HG03342 (cell line): ENCODE measurements at regions not wholly inside any gene's neighbourhood (a gene's known extent, or its start where the extent isn't known, plus 50 kb on each side); places are given as distances from the start of the nearest gene placed in this dataset.
"Not testable (repeated sequence)": the region's sequence is repeated elsewhere in the genome, so short reads cannot be mapped to it uniquely, and the experiment has no call there.

Experiments used
- ATAC-seq: cut with Tn5 transposase; IDR thresholded peaks from one replicate; pipeline ENCODE4 v1.9.1; 2021; ENCODE audit warnings: mild to moderate bottlenecking, moderate library complexity; ENCODE audit not compliant: unreplicated experiment

DNA sequence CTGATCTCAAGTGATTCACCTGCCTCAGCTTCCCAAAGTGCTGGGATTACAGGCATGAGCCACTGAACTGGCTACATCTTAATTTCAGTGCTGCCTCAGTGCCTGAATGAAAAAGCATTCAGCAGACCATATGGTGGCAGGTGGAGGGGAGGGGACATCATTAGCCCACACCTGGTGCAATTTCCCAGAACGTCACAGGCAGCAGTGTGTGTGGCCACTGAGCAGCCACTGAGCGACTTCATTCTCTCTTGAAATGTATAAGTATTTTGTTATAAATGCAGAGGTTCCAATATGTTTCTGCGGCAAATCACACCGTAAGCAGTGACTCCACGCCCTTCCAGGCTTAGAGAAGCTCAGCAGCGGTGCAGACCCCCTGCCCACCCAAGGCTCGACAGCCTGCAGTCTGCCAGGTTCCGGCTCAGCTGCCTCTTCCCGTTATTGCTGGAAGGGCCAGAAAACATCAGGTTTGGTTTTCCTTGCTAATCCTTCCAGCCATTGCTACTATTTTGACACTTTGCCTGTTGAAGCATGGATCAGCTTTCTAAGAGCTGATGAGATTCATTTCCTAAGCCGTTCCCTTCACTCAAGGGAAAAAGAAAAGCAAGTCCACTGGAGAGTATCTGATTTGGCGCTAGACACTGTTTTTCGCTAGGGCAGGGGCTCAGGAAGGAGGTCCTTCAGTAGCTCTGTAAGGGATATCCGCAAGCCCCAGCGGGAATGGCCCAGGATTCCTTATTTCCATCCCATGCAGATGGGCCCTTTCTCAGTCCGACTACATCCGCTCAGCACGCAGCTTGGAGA lies 250.7 kb downstream of the VAPA start:
- ATAC-seq: no peak

DNA sequence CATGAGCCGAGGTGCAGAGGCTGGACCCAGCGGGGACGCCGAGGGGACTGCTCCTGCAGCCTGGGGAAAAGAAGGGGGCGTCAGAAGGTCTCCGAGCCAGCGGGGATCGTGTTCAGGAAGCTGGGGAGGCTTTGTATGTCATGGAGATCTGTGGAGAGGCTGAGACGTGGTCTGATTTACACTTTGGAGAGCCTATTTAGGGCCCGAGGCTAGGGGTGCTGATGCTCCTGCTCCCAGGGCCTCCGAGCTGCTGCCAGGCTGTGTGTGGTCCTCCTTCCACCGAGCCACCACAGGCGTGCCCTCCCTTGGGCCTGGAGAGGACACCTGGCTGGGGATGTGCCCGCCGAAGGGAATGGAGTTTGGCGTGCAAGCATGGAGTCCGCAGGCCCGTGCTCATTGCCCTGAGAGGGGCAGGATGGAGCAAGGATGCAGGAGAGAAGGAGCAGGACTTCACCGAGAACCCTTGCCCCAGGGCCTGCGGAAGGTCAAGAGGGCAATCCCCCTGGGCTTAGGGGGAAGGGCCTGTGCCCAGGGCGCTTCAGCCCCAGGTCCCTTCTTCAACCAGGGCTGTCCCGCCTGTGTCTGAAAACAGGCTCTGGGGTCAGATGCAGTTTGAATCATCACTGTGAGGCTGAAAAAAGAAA lies 252.5 kb downstream of the VAPA start:
- no peak for ATAC-seq

DNA sequence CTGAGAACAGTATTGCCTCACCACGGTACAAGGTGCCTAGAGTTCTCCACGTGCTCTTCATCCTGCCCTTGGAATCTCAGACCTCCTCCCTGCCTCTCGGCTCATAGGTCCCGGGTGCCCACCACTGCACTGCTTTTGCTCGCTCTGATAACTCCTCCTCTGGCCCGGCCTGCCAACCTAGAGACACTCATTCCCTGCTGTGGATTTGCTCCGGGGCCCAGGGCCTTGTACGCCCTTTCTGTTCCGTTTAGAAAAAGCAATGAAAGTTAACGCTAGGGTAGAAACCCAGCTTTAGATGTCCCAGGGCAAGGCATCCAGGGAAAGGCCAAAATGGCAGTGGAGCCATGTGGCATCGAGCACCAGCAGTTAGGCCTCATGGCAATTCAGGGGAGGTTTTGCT lies 253.9 kb downstream of the VAPA start:
- ATAC-seq: no peak

DNA sequence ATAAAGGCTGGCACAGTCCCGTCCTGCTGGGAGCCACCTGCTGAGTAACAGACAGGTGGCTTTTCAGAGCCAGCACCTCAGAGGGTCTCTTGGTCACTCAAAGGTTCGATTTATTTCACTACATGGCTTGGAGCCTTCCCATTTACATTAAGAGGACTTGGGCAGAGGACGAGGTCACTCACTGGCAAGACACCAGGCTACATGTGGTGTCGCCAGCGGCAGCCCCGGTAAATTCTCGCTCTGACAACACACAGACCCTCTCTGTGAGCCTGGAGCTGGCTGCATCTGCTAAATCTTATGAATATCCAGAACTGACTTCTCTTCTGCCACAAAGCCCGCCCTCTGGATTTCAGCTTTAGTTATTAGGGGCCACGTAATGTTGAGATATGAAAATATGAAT lies 254.7 kb downstream of the VAPA start:
- no peak for ATAC-seq

DNA sequence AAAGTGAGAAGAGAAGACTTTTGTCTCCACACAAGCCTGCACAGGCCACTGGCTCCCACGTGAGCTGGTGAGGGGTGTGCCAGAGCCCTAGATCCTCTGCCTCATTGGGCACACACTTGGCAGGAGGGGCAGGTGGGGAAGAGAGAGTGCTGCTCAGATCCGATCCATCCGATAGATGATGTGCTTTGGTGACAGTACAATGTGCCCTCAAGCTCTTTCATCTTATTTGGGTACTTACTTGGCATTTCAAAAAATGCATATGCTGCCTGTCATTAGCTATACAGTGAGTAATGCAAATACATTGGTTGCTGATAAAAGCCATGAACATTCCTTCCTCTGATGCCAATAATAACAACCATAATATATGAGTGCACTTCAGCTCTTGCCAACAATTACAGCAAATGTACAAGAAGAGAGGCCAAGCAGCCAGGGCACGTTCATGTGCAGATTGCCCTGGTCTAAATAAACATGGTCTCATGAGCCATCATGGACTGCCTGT lies 255.3 kb downstream of the VAPA start:
- no peak for ATAC-seq

DNA sequence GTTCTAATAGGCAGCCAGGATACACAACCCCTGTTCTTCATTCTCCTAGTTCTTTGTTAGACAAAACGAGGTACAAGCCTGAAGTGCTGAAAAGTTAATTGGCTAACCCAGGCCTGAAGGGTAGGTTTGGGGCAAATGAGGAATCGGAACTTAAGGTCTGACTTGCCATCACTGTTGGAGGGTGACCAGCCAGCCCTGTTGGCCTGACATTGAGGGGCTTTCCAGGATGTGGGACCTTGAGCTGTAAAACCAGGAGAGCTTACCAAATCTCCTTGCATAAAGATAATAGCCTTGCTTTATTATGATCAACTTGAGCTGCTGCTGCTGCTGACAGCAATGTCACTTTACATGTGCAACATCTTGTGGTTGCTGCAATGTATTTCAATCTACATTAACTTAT lies 256.0 kb downstream of the VAPA start:
- no peak for ATAC-seq

DNA sequence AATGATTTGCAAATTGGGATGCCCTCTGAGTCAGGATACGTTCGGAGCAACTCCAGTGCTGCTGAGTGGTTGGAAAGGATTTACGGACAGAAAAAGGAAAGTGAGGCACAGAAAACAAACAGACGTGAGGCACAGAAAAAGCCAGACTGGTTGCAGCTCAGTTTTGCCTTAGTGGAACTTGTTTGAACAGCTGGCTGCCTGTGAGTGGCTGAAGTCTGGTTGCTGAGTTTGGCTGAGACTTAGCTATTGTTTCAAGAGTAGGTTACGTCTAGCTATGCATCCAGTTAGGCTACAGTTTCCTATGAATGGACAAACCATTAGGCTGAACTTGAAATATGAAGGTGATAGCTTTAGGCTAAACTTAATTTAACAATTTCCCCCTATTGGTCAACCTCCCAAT lies 256.6 kb downstream of the VAPA start:
- no peak for ATAC-seq

DNA sequence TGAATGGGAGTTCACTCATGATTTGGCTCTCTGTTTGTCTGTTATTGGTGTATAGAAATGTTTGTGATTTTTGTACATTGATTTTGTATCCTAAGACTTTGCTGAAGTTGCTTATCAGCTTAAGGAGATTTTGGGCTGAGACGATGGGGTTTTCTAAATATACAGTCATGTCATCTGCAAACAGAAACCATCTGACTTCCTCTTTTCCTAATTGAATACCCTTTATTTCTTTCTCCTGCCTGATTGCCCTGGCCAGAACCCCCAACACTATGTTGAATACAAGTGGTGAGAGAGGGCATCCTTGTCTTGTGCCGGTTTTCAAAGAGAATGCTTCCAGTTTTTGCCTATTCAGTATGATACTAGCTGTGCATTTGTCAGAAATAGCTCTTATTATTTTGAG lies 261.5 kb downstream of the VAPA start:
- ATAC-seq: not testable (repeated sequence)

DNA sequence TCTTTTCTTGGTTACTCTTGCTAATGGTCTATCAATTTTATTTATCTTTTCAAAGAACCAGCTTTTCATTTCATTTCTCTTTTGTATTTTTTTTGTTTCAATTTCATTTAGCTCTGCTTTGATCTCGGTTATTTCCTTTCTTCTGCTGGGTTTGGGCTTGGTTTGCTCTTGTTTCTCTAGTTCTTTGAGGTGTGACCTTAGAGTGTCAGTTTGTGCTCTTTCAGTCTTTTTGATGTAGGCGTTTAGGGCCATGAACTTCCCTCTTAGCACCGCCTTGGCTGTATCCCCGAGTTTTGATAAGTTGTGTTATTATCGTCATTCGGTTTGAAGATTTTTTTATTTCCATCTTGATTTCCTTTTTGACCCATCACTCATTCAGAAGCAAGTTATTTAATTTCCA lies 265.5 kb downstream of the VAPA start:
- ATAC-seq: not testable (repeated sequence)

DNA sequence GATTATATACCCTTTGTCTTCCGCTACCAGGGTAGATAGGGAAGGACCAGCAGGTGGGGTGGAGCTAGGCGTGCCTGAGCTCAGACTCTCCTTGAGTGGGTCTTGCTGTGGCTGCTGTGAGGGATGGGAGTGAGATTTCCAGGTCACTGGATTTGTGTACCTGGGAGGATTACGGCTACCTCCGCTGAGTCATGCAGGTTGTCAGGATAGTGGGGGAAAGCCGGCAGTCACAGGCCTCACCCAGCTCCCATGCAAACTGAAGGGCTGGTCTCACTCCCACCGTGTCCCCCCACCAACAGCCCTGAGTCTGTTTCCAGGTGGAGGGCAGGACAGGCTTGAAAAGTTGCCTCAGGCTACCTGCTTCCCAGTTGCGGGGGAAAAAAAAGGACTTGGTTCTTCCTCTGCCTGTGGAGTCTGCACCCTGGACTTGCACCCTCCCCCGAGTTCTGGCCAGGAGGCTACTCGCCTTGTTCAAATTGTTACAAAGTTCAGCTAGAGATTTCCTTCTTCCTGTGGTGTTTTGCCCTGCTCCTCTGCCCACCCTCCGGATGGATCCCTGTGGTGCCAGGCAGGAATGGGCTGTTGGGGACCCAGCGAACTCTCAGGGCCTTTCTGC lies 268.3 kb downstream of the VAPA start:
- no peak for ATAC-seq

DNA sequence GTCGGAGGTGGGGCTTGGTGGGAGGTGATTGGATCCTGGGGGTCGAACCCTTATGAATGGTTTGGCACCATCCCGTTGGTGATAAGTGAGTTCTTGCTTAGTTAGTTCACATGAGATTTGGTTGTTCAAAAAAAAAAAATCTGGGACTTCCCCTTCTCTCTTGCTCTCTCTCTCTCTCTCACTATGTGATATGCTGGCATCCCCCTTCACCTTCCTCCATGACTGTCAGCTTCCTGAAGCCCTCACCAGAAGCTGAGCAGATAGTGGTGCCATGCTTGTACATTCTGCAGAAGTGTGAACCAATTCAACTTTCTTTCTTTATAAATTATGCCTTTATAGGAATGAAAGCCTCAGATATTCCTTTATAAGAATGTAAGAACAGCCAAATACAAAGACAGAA lies 269.7 kb upstream of the APCDD1 start:
- ATAC-seq: no peak

DNA sequence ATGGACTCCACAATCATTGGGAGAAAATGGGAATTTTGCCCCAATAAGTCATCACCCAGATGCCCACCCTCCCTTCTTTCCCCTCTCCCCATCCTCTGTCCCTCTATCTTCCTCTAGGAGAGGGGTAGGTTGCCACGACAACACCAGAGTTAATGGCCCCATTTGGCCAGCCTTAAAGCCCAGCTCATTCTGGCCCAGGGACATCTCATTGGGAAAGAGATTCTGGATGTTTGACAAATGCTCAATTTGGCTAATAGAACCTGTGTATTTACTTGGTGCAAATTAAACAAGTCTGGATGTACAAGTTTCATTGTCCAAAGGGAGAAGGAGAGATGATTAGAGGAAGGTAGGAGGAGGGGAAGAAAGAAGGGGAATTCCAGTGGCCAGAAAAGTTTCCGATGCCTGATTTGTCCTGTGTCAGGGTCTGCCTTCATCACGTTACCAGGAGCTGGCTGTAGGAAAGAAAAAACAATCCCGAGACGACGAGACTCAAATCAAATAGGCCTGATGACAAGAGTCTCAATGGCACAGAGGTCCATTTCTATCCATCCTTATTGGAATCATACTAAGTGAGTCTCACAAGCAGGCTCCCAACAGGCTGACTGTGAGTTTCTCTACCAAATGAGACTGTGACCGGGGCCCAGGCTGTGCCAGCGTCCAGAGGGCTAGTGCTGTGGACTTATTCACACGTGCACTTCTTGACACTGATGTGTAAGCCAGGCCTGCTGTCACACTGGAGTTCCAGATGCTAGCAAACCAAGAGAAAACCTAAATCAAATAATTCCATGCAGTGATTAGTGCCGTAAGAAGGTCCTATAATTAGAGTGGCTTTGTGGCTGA lies 265.2 kb upstream of the APCDD1 start:
- ATAC-seq: no peak

DNA sequence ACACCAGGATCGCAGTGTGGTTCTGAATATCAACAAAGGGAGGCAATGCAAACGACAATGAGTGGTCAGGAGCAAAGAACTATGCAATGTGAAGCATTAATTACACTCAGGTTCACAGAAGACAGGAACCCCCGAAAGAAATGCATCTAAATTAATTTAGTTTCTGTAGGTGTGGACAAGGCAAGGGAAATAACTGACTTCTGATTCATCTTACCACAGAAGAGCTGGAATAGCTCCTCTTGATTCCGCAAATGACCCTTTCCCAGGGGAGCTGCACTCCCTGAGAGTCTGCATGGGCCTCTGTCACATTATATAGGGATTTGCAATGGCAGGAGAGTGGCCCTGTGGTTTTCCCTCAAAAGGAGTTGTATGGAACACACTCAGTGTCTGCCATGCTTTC lies 263.9 kb upstream of the APCDD1 start:
- ATAC-seq: no peak

DNA sequence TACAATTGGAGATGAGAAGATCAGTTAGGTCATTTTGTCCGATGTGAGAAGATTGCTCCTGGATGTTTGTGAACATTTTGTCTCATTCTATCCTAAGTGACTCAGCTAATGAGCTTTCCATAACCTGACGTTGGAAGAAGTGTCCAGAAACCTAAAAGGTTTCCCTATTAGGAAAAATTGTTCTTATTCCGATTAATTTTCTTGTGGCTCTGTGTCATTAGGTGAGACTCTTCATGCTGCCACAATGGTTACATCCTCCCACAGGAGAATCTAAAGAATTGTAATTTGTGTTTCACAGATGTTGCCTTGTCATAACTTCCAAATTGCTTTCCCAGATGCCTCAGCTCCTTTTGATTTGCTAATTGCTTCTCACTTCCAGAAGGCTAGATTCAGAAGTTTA lies 261.0 kb upstream of the APCDD1 start:
- no peak for ATAC-seq

DNA sequence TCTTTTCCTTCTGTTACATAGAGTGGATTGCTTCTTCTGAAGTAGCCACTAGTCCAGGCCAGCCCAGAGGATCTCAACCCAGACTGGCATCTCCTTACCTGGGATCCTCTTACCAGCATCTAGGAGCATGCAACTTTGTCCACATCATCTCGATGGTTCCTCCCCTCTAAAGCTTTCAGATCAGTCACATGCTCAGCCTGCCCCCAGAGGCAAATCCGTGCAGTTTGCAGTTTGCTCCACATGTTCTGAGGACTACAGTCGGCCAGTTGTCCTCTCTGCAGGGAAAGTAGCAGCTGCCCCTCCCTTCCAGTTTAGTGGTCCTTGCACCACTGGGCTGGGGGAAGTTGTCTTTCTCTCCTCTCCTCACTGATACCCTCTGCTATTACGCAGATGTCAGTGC lies 259.8 kb upstream of the APCDD1 start:
- no peak for ATAC-seq

DNA sequence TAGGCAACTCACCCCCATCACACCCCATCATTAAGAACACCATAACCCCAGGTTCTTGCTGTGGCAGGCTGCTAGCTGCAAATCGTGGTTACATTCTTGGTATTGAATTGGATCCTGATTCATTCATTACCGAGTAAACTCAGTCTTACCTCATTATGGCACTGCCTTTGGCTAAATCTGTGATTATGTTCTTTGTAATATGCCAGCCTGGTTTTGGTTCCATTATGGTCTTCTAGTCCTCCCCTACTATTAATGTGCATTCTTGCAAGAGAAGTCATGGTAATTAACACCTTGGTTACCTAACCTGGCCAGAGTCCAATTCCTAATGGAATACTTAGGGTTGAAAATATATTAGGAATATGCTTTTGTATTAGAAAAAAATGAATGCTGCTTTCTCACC lies 258.9 kb upstream of the APCDD1 start:
- no peak for ATAC-seq

DNA sequence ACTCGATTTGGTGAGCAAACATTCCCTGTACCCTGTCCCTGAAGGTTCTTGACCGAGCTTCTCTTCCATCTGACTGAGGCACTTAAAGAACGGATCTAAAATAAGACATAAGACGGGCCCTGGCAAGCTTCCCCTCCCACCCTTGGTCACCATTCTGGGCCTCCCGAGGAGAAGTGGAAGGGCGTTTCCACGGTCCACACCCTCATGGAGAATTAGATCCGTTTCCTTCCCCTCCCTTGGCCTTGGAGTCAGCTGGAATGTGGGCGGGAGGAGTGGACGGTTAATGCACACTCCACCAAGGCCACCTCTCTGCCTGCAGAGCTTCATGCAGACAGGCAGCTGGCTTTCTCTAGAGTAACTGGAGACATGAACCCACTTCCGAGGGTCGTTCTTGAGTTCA lies 257.3 kb upstream of the APCDD1 start:
- no peak for ATAC-seq

DNA sequence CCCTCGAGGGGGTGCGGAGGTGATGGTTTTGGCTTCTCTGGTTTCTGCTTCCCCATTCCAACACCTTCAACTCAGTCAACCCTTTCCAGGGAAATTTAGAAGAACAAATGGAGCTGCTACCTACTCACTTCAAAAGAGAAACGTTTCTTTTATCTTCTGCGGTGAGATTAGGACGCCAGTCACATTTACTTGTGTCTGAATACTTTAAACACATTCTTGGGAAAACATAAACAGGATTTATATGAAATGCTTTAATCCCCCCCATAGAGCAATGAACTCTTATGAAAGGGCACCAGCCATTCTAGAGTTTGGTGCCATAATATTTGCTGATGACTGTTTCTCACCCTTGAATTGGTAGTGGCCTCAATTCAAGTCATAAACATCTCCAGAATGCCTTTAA lies 253.2 kb upstream of the APCDD1 start:
- no peak for ATAC-seq

DNA sequence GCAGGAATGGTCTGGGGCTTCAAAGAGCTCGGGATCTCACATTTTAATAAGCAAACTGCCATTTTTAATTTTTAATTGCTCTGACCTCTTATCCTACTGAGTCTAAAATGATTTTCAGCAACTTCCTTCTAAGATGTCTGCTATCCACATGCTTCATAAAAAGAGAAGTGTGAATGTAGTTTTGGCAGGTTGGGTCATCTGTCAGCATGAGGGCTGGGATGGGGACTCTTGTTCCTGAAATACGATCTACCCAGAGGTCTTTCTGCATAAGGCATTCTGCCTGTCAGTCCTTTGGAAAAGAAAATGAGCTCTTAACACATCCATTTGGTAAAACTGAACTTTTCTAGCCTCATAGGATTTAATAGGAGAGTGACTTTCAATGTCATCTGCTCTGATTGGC lies 252.8 kb upstream of the APCDD1 start:
- no peak for ATAC-seq

DNA sequence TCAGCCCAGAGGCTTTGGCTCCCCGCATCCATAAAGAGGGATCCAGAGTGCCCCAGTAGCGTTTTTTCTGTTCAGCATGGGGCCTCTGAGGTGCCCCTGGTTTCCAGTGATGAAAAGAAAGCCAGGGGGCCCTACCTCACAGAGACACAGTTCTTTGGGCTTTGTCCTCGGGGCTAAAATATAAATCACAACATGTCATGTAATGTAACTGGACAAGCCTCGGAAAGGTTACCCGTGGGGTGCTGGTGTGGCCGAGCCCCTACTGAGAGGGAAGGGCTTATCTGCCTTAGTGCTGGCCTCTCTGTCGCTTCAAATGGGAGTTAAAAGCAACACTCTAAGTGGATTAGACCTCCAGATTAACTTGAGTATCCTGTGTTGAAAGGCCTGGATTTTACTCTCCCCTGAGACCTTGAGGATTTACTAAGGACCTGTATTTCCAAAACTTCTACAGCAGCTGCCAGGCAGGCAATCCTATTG lies 251.6 kb upstream of the APCDD1 start:
- no peak for ATAC-seq

DNA sequence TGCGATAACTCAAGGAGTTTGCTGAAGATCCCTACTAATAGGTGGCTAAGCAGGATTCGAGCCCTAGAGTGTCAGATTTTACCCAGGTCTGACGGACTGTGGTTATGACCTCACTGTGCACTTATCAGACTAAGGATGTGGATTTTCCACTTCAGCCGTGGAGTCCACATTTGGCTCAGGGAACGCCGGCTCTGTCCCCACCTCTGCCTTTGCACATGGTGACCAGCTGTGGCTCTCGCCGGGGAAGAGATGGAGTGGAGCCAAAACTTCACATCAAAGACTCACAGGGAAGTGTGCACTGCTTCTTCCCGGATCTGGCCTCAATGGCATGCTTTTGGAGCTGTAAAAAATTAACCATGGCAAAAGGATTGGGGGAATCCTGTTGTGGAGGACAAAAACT lies 249.3 kb upstream of the APCDD1 start:
- no peak for ATAC-seq
